Body of pancreas (tissue), 4 donors: ENCODE measurements at regions not wholly inside any gene's neighbourhood (a gene's known extent, or its start where the extent isn't known, plus 50 kb on each side); places are given as distances from the start of the nearest gene placed in this dataset.

ENCODE experiments used
- ATAC-seq: fragments of 150-250 bp; one replicate; pipeline ENCODE4 v1.9.1; 2016
- DNase-seq, 4 donors: peaks; one replicate each; pipeline ENCODE4 v3.0.0-alpha.2; 2019
- H3K27ac ChIP-seq, 4 donors: fragments of 200-600 bp; sonication (generic); 1 replicate in 3 of 4; 2 replicates in 1 of 4; pipeline versions ENCODE4 v1.5.1 to v1.6.1; 2016 to 2019; ENCODE audit warnings: mild to moderate bottlenecking in 1 of 4, mixed read lengths in 1 of 4, moderate library complexity in 1 of 4
- H3K27me3 ChIP-seq, 2 donors: fragments of 200-600 bp; sonication (generic); one replicate each; pipeline ENCODE4 v1.6.0; 2016; ENCODE audit warnings: mild to moderate bottlenecking in 1 of 2
- H3K36me3 ChIP-seq, 2 donors: fragments of 200-600 bp; sonication (generic); replicated peaks in 1 of 2; 2 replicates each; pipeline ENCODE4 v1.5.1; 2016; ENCODE audit warnings: low read depth in 2 of 2; ENCODE audit not compliant: insufficient read depth in 1 of 2
- H3K4me1 ChIP-seq: fragments of 200-600 bp; sonication (generic); one replicate; pipeline ENCODE4 v1.6.0; 2016
- H3K4me3 ChIP-seq, 2 donors: fragments of 200-600 bp; sonication (generic); 1 replicate in 1 of 2; 2 replicates in 1 of 2; pipeline ENCODE4 v1.5.1; 2016 to 2019
- H3K9me3 ChIP-seq, 3 donors: fragments of 200-600 bp; sonication (generic); 1 replicate in 2 of 3; 2 replicates in 1 of 3; pipeline ENCODE4 v1.5.1; 2016
- POLR2A ChIP-seq, 3 donors: fragments of 450-650 bp; IDR thresholded peaks; one replicate each; pipeline ENCODE4 v1.6.1; 2016; ENCODE audit warnings: antibody characterized with exemption in 3 of 3, mild to moderate bottlenecking in 2 of 3
- WGBS, 2 donors: methylation state at CpG; one replicate each; pipeline ENCODE4 v1.1.5; 2017; 5-methylcytosine and 5-hydroxymethylcytosine counted together
- intact Hi-C: fragments of 100-400 bp; cut with DNase I; formaldehyde crosslinking; loops from one replicate; pipeline ENCODE4 v1.15.1; 2023
- TF ChIP-seq, protein P1 (sequence below), 7 experiments: fragments of 450-650 bp in 4 of 7; fragments of 200-600 bp in 3 of 7; sonication (generic) in 3 of 7; IDR thresholded peaks; one replicate each; pipeline ENCODE4 v1.5.1; 2016 to 2019; ENCODE audit warnings: antibody characterized with exemption in 7 of 7

DNA sequence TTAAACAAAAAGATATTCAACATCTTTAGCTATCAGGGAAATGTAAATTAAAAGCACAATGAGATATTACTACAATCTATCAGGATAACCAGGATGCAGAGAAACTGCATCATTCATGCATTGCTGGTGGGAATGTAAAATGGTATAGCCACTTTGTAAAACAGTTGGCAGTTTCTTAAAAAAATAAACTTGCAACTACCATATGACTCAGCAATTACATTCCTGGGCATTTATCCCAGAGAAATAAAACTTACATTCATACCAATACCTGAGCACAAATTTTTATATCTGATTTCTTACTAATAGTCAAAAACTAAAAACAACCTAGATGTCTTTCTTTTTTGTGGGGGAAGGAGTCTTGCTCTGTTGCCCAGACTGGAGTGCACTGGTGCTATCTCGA is 190.3 kb upstream of the TAB2 start:
- ATAC-seq (no peak), DNase-seq (no peak)
- TF ChIP-seq, protein P1, sequence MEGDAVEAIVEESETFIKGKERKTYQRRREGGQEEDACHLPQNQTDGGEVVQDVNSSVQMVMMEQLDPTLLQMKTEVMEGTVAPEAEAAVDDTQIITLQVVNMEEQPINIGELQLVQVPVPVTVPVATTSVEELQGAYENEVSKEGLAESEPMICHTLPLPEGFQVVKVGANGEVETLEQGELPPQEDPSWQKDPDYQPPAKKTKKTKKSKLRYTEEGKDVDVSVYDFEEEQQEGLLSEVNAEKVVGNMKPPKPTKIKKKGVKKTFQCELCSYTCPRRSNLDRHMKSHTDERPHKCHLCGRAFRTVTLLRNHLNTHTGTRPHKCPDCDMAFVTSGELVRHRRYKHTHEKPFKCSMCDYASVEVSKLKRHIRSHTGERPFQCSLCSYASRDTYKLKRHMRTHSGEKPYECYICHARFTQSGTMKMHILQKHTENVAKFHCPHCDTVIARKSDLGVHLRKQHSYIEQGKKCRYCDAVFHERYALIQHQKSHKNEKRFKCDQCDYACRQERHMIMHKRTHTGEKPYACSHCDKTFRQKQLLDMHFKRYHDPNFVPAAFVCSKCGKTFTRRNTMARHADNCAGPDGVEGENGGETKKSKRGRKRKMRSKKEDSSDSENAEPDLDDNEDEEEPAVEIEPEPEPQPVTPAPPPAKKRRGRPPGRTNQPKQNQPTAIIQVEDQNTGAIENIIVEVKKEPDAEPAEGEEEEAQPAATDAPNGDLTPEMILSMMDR (IDR thresholded peaks at IDR 0.05), result no peak
- no peak for TF ChIP-seq POLR2A (IDR thresholded peaks at IDR 0.05)
- Histone ChIP-seq H3K36me3 (no peaks in the 10 kb centered on the region), H3K9me3 (no peaks in the 10 kb centered on the region), H3K4me1 (peaks cover 18% of the 10 kb centered on the region), H3K4me3 (no peak overlapping the region), H3K27ac (no peak overlapping the region), H3K27me3 (no peaks in the 10 kb centered on the region)
- intact Hi-C loops, result no loop called here
- 92 to 96% methylated on average over 1 of the region's 1 CpG for WGBS, 2 donors

DNA sequence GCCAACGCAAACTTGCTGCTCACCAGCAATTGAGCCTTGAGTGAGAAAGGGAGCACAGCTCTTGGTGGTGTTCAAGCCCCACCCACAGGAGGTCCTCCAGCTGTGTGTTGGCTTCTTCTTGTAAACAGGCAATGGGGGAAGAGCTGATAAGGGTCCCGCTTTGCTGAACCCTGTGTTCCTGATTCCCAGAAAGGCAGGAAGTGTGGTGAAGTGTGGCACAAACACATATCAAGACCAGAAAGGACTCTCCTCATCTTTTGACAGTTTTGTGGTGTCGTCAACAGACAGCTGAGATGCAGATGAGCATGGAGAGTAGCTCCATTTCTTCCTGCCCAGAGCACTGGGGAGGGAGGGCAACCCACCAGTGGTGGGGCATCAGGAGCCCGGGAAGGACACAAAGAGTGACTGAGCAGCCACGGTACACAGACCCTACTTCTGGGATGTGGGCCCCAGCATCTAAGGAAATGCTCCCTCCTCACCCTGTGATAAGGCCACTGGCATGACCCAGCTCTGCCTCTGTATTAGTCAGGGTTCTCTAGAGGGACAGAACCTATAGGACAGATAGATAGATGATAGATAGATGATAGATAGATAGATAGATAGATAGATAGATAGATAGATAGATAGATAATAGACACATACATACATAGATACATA is 188.9 kb upstream of the TAB2 start:
- Histone ChIP-seq H3K4me3 (no peak overlapping the region), H3K9me3 (no peaks in the 10 kb centered on the region), H3K27ac (no peak overlapping the region), H3K36me3 (no peaks in the 10 kb centered on the region), H3K4me1 (peaks cover 18% of the 10 kb centered on the region), H3K27me3 (no peaks in the 10 kb centered on the region)
- TF ChIP-seq POLR2A (IDR thresholded peaks at IDR 0.05), result no peak
- TF ChIP-seq, protein P1 (IDR thresholded peaks at IDR 0.05), result no peak
- 60 to 73% methylated on average over 5 of the region's 5 CpGs for WGBS, 2 donors
- DNase-seq (peak in 2 of 4 donors; percentile 27 to 38), ATAC-seq (no peak)
- intact Hi-C loops, result no loop called here

DNA sequence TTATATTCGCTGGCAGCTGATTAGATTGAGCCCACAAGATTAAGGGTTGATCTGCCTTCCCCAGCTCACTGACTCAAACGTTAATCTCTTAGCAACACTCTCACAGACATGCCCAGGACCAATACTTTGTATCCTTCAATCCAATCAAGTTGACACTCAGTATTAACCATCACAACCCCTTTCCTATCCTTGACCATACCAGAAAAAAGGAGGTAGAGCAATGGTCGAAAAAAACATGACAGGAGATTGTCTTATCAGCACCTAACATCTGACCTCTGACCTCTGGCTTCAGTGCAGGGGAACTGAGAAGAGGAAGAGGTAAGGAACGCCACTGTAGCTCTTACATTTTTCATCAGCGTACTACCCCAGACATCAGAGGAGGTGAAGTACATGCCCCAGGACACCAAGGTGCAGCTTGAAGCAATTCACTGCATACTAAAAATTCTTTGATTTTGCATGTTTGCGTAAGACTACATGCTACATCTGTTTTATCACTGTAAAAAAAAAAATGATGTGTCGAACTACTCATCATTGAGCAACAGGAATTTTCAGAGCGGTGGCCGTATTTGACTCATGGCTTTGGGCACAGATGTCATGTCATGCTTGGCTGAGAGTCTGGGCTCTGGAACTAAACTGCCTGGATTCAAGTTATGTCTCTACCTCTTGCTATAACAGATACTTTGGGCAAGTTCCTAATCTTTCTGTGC is 188.0 kb upstream of the TAB2 start:
- DNase-seq, result peak in 1 of 4 donors; percentile 13
- intact Hi-C loops, result no loop called here
- no peak for TF ChIP-seq POLR2A (IDR thresholded peaks at IDR 0.05)
- TF ChIP-seq, protein P1 (IDR thresholded peaks at IDR 0.05), result no peak

DNA sequence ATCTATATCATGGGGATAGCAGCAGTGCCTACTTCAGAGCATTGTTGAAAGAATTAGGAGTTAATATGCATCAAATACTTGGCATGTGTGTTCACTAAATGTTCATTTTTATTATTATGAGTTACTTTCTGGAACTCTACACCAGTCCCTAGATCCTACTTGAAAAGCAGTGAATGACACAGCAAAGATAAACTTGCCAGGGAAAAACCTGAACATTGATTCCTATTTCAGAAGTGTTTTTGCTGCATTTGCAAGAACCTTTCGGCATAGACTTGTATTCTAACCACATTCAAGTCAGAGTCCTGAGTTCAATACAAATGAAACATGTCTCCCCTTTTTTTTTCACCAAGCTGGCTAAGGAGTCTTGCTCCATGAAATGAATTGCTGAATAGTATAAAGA is 187.4 kb upstream of the TAB2 start:
- Histone ChIP-seq H3K4me3 (no peak overlapping the region), H3K4me1 (peaks cover 27% of the 10 kb centered on the region), H3K27me3 (no peaks in the 10 kb centered on the region), H3K9me3 (no peaks in the 10 kb centered on the region), H3K36me3 (no peaks in the 10 kb centered on the region), H3K27ac (peak overlapping the region in 3 of 4 donors; percentile 26 to 60 (median 56))
- no peak for ATAC-seq
- 73 to 85% methylated on average over 1 of the region's 1 CpG for WGBS, 2 donors
- intact Hi-C loops, result no loop called here
- TF ChIP-seq, protein P1 (IDR thresholded peaks at IDR 0.05), result no peak
- TF ChIP-seq POLR2A (IDR thresholded peaks at IDR 0.05), result no peak
- no peak for DNase-seq

More for the DNA sequence above, 188.0 kb upstream of the TAB2 start:
- no peaks in the 10 kb centered on the region for H3K9me3 ChIP-seq
- no peak overlapping the region for H3K4me3 ChIP-seq
- no peaks in the 10 kb centered on the region for H3K36me3 ChIP-seq
- 65 to 81% methylated on average over 9 of the region's 9 CpGs for WGBS, 2 donors
- H3K27me3 ChIP-seq, result no peaks in the 10 kb centered on the region
- H3K4me1 ChIP-seq, result peaks cover 24% of the 10 kb centered on the region
- ATAC-seq, result no peak
- peak overlapping the region in 1 of 4 donors; percentile 26 for H3K27ac ChIP-seq
